KMS-11 (cell line): ENCODE measurements at regions not wholly inside any gene's neighbourhood (a gene's known extent, or its start where the extent isn't known, plus 50 kb on each side); places are given as distances from the start of the nearest gene placed in this dataset.

ENCODE experiments used
- H2AFZ ChIP-seq: fragments of 200-600 bp; sonication (generic); 2 replicates; pipeline ENCODE4 v1.6.1; 2016; ENCODE audit warnings: antibody characterized with exemption, mixed run types, low read depth
- H3K27ac ChIP-seq: fragments of 200-600 bp; sonication (generic); 2 replicates; pipeline ENCODE4 v1.6.1; 2016; ENCODE audit warnings: mild to moderate bottlenecking, mixed run types
- H3K27me3 ChIP-seq: fragments of 200-600 bp; sonication (generic); 2 replicates; pipeline ENCODE4 v1.6.1; 2017; ENCODE audit warnings: mild to moderate bottlenecking, low read depth, mixed run types, moderate library complexity; ENCODE audit not compliant: insufficient read depth
- H3K36me3 ChIP-seq: fragments of 200-600 bp; sonication (generic); 2 replicates; pipeline ENCODE4 v1.6.1; 2017; ENCODE audit warnings: mild to moderate bottlenecking, mixed run types; ENCODE audit not compliant: insufficient read depth
- H3K4me1 ChIP-seq: fragments of 200-600 bp; sonication (generic); 2 replicates; pipeline ENCODE4 v1.6.1; 2016; ENCODE audit warnings: mild to moderate bottlenecking, low read depth, mixed run types; ENCODE audit not compliant: poor library complexity, severe bottlenecking
- H3K4me2 ChIP-seq: fragments of 200-600 bp; sonication (generic); 2 replicates; pipeline ENCODE4 v1.7.0; 2016; ENCODE audit warnings: mild to moderate bottlenecking, mixed run types
- H3K4me3 ChIP-seq: fragments of 200-600 bp; sonication (generic); IDR thresholded peaks from 2 replicates; pipeline ENCODE4 v1.6.1; 2017; ENCODE audit warnings: low read depth, low read length, mixed read lengths; ENCODE audit not compliant: insufficient read depth
- H3K79me2 ChIP-seq: fragments of 200-600 bp; sonication (generic); 2 replicates; pipeline ENCODE4 v1.6.1; 2016; ENCODE audit warnings: low read depth, mixed run types; ENCODE audit not compliant: insufficient read depth
- H3K9ac ChIP-seq: fragments of 200-600 bp; sonication (generic); 2 replicates; pipeline ENCODE4 v1.6.1; 2016; ENCODE audit warnings: mild to moderate bottlenecking, mixed run types
- H4K20me1 ChIP-seq: fragments of 200-600 bp; sonication (generic); 2 replicates; pipeline ENCODE4 v1.6.1; 2016; ENCODE audit warnings: mild to moderate bottlenecking, mixed run types; ENCODE audit not compliant: insufficient read depth
- CTCF ChIP-seq: fragments of 200-600 bp; sonication (generic); conservative IDR thresholded peaks from 2 replicates; pipeline ENCODE4 v1.6.1; 2017; ENCODE audit warnings: low read depth, mild to moderate bottlenecking, antibody characterized with exemption, low read length, moderate library complexity, mixed read lengths

DNA sequence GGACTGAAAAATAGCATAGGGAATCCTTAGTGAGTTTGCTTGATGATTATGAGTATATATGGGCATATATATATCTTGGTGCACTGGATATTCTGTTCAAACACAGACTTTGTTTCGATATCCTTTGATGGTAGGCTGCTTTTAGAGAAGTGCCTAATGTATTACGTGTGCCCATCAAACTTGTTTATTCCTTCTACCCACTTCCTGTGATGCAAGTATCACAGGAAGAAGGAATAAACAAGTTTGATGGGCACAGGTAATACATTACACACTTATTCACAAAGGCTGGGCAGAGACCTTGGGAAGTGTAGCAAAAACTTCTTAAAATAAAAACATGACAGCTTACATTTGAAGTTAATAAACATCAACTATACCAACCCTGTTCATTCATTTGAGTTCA lies 364.2 kb downstream of the CHSY3 start:
- H3K27ac ChIP-seq: no peak overlapping the region
- H3K4me1 ChIP-seq: no peaks in the 10 kb centered on the region
- no peaks in the 10 kb centered on the region for H3K27me3 ChIP-seq
- H4K20me1 ChIP-seq: no peaks in the 10 kb centered on the region
- no peak overlapping the region for H3K4me3 ChIP-seq
- no peak for TF ChIP-seq CTCF
- no peak overlapping the region for H3K9ac ChIP-seq
- no peaks in the 10 kb centered on the region for H3K79me2 ChIP-seq
- H2AFZ ChIP-seq: no peak overlapping the region
- H3K36me3 ChIP-seq: no peaks in the 10 kb centered on the region
- H3K4me2 ChIP-seq: no peak overlapping the region

DNA sequence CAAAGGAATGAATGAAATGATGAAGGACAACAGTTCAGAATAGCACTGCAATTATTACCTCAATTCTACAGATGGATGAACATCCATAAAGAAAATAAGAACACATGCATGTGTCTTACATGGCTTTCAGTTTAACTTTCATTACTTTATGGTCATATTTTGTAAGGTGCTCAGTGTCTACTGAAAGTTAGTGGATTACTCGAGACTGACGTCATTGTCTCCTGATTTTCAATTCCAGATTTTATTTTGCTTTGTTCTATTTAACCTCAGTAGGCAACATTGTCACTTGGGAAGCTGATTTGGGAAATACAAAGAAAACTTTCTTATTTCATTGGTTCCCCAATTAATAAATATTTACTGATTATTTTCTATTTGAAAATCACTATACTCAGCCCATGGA lies 363.7 kb downstream of the CHSY3 start:
- H3K27me3 ChIP-seq: no peaks in the 10 kb centered on the region
- no peaks in the 10 kb centered on the region for H3K4me1 ChIP-seq
- H3K4me2 ChIP-seq: no peak overlapping the region
- no peak overlapping the region for H3K9ac ChIP-seq
- TF ChIP-seq CTCF: no peak
- no peak overlapping the region for H3K27ac ChIP-seq
- no peaks in the 10 kb centered on the region for H3K79me2 ChIP-seq
- no peaks in the 10 kb centered on the region for H4K20me1 ChIP-seq
- H2AFZ ChIP-seq: no peak overlapping the region
- H3K36me3 ChIP-seq: no peaks in the 10 kb centered on the region
- H3K4me3 ChIP-seq: no peak overlapping the region

GRCh38 chr5:130260481-130260880 lies 356.2 kb downstream of the CHSY3 start:
- no peaks in the 10 kb centered on the region for H3K36me3 ChIP-seq
- H3K4me2 ChIP-seq: no peak overlapping the region
- H3K4me3 ChIP-seq: no peak overlapping the region
- H3K79me2 ChIP-seq: no peaks in the 10 kb centered on the region
- no peaks in the 10 kb centered on the region for H3K4me1 ChIP-seq
- no peaks in the 10 kb centered on the region for H3K27me3 ChIP-seq
- H3K27ac ChIP-seq: no peak overlapping the region
- TF ChIP-seq CTCF: no peak
- no peaks in the 10 kb centered on the region for H4K20me1 ChIP-seq
- H2AFZ ChIP-seq: no peak overlapping the region
- no peak overlapping the region for H3K9ac ChIP-seq

DNA sequence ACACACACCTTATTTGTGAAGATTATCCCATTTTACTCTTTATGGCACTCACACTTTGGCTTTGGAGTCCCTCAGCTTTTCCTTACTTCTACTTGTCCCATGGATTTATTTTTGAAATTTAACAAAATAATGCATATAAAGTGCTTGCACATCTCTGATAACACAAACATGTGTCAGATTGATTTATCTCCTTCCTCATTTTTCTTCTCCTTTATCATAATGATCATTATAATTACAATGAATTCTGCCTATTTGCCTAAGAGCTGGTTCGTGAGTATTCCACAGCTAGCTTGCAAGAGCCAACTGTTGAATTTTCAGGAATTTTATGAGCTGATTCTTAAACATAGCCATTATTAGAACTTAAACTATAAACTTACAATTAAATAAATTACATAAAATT lies 347.7 kb downstream of the CHSY3 start:
- H3K36me3 ChIP-seq: no peaks in the 10 kb centered on the region
- no peak overlapping the region for H3K4me2 ChIP-seq
- no peaks in the 10 kb centered on the region for H3K79me2 ChIP-seq
- H3K9ac ChIP-seq: no peak overlapping the region
- H2AFZ ChIP-seq: no peak overlapping the region
- H3K4me1 ChIP-seq: no peaks in the 10 kb centered on the region
- H3K27me3 ChIP-seq: no peaks in the 10 kb centered on the region
- H3K27ac ChIP-seq: no peak overlapping the region
- TF ChIP-seq CTCF: no peak
- H3K4me3 ChIP-seq: no peak overlapping the region
- no peaks in the 10 kb centered on the region for H4K20me1 ChIP-seq

DNA sequence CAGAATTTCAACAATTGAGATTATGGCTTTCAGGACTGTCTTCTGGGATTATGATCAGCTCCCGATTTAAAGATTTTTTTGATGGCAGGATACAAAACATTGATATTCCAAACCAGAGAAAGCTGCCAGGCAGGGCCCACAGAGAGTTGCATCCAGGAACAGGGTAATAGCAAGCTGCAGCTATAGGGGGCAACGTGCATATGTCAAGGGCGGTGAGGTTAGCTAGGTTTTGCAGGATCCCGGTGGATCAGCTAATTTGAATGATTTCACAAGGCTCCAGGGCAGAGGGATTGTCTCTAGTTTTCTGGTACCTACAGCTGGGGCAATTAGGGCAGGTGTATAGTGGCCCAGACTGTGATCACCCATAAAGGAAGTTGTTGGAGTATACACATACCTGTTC lies 339.4 kb downstream of the CHSY3 start:
- Histone ChIP-seq H3K27ac (no peak overlapping the region), H3K4me1 (no peaks in the 10 kb centered on the region), H4K20me1 (no peaks in the 10 kb centered on the region), H3K4me2 (no peak overlapping the region), H3K4me3 (no peak overlapping the region), H3K27me3 (no peaks in the 10 kb centered on the region), H3K9ac (no peak overlapping the region), H2AFZ (no peak overlapping the region), H3K36me3 (no peaks in the 10 kb centered on the region), H3K79me2 (no peaks in the 10 kb centered on the region)
- TF ChIP-seq CTCF: no peak
